Pancreas (tissue), 10 donors: ENCODE measurements at regions not wholly inside any gene's neighbourhood (a gene's known extent, or its start where the extent isn't known, plus 50 kb on each side); places are given as distances from the start of the nearest gene placed in this dataset.

Experiments
- ATAC-seq, 4 donors: fragments of 200-7000 bp; cut with Tn5 transposase; one replicate each; pipeline versions ENCODE4 v1.8.0 to v1.9.1; 2020; ENCODE audit warnings: mild to moderate bottlenecking in 4 of 4, moderate library complexity in 4 of 4
- DNase-seq, 6 donors: peaks; one replicate each; pipeline ENCODE4 v3.0.0-alpha.2; 2020
- FAIRE-seq: peaks from 2 replicates; lab custom pipeline; 2012; peaks lifted over from hg19 to GRCh38; lab: Jason Lieb, UNC
- H3K27ac ChIP-seq, 4 donors: fragments of 200-600 bp; sonication (generic); 1 replicate in 3 of 4; 2 replicates in 1 of 4; pipeline versions ENCODE4 v1.5.0 to v1.8.0; 2020
- H3K27me3 ChIP-seq, 4 donors: fragments of 200-600 bp; one replicate each; pipeline ENCODE4 v1.8.0; 2021
- H3K36me3 ChIP-seq, 3 donors: fragments of 200-600 bp; sonication (generic) in 1 of 3; one replicate each; pipeline versions ENCODE4 v1.5.0 to v1.8.0; 2020 to 2021
- H3K4me1 ChIP-seq, 3 donors: fragments of 200-600 bp; one replicate each; pipeline ENCODE4 v1.8.0; 2021
- H3K4me3 ChIP-seq, 4 donors: fragments of 200-600 bp; sonication (generic) in 2 of 4; one replicate each; pipeline versions ENCODE4 v1.5.0 to v1.8.0; 2020 to 2021
- H3K9me3 ChIP-seq, 4 donors: fragments of 200-600 bp; one replicate each; pipeline ENCODE4 v1.8.0; 2021
- CTCF ChIP-seq, 4 donors: fragments of 200-600 bp; sonication (generic) in 3 of 4; IDR thresholded peaks; one replicate each; pipeline versions ENCODE4 v1.5.0 to v1.8.0; 2021; ENCODE audit warnings: antibody characterized with exemption in 4 of 4
- WGBS, 2 donors: extraction: QIAGEN DNeasy Blood & Tissue Kit; methylation state at CpG; one replicate each; pipeline ENCODE4 v1.1.7; 2013; 5-methylcytosine and 5-hydroxymethylcytosine counted together
- intact Hi-C, 3 donors: fragments of 100-400 bp; cut with DNase I; formaldehyde crosslinking; loops; one replicate each; pipeline versions ENCODE4 v1.11.1 to v1.14.2; 2022
- donor health status: healthy with polysubstance abuse.
- donor health status: DM: no; HTN: no; CAD: no; lungs with moderate emphysema.
- donor health status: DM: no; HTN: no; CAD: no.
- donor health status: control.
- donor health status: control.
- donor health status: Bipolar disorder and iron deficiency.
- donor health status: DM: yes; HTN: yes; CAD: no.
- donor health status: DM: no; HTN: no; CAD: no.
- donor health status: DM: no; HTN: no; CAD: no.
- donor health status: DM: yes; HTN: yes; CAD: no.

GRCh38 chr10:130956251-130956650 is 355.3 kb downstream of the TCERG1L start:
- TF ChIP-seq CTCF (IDR thresholded peaks at IDR 0.05) = no peak
- Histone ChIP-seq H3K9me3 (no peaks in the 10 kb centered on the region), H3K27me3 (peaks cover 0 to 11% (median 0%) of the 10 kb centered on the region in 4 donors), H3K36me3 (no peaks in the 10 kb centered on the region), H3K27ac (no peak overlapping the region), H3K4me1 (no peaks in the 10 kb centered on the region), H3K4me3 (no peak overlapping the region)
- FAIRE-seq (no peak), ATAC-seq (no peak), DNase-seq (no peak)
- WGBS, 2 donors = 65 to 74% methylated on average over 8 of the region's 8 CpGs
- intact Hi-C loops = no loop called here

GRCh38 chr10:130957423-130957822 is 354.1 kb downstream of the TCERG1L start:
- H3K27me3 ChIP-seq = peaks cover 0 to 8% (median 0%) of the 10 kb centered on the region in 4 donors
- ATAC-seq = no peak
- no peak for FAIRE-seq

GRCh38 chr10:130958003-130958402 is 353.5 kb downstream of the TCERG1L start:
- Histone ChIP-seq H3K4me1 (no peaks in the 10 kb centered on the region), H3K36me3 (no peaks in the 10 kb centered on the region), H3K27me3 (peaks cover 0 to 4% (median 0%) of the 10 kb centered on the region in 4 donors), H3K27ac (no peak overlapping the region), H3K9me3 (no peaks in the 10 kb centered on the region), H3K4me3 (no peak overlapping the region)
- 61 to 66% methylated on average over 6 of the region's 6 CpGs for WGBS, 2 donors
- DNase-seq (no peak), FAIRE-seq (no peak), ATAC-seq (no peak)
- intact Hi-C loops = no loop called here
- no peak for TF ChIP-seq CTCF (IDR thresholded peaks at IDR 0.05)

More at GRCh38 chr10:130957423-130957822, 354.1 kb downstream of the TCERG1L start:
- 65 to 82% methylated on average over 5 of the region's 5 CpGs for WGBS, 2 donors
- no peak for DNase-seq
- no peak for TF ChIP-seq CTCF (IDR thresholded peaks at IDR 0.05)
- Histone ChIP-seq H3K9me3 (no peaks in the 10 kb centered on the region), H3K36me3 (no peaks in the 10 kb centered on the region), H3K27ac (no peak overlapping the region), H3K4me1 (no peaks in the 10 kb centered on the region), H3K4me3 (no peak overlapping the region)
- intact Hi-C loops = no loop called here

GRCh38 chr10:130958981-130959751 is 352.4 kb downstream of the TCERG1L start:
- no peak for DNase-seq
- 65 to 77% methylated on average over 16 of the region's 16 CpGs for WGBS, 2 donors
- Histone ChIP-seq H3K27me3 (peaks cover 0 to 4% (median 0%) of the 10 kb centered on the region in 4 donors), H3K4me3 (no peak overlapping the region), H3K9me3 (no peaks in the 10 kb centered on the region), H3K27ac (no peak overlapping the region), H3K4me1 (no peaks in the 10 kb centered on the region), H3K36me3 (no peaks in the 10 kb centered on the region)
- FAIRE-seq = no peak
- no peak for ATAC-seq
- intact Hi-C loops = no loop called here
- TF ChIP-seq CTCF (IDR thresholded peaks at IDR 0.05) = no peak

- DNase-seq = no peak
- 61 to 65% methylated on average over 8 of the region's 8 CpGs for WGBS, 2 donors
- no peak for ATAC-seq
- Histone ChIP-seq H3K27me3 (peaks cover 0 to 4% (median 0%) of the 10 kb centered on the region in 4 donors), H3K9me3 (no peaks in the 10 kb centered on the region), H3K4me3 (no peak overlapping the region), H3K36me3 (no peaks in the 10 kb centered on the region), H3K4me1 (no peaks in the 10 kb centered on the region), H3K27ac (no peak overlapping the region)
- no peak for TF ChIP-seq CTCF (IDR thresholded peaks at IDR 0.05)
- intact Hi-C loops = no loop called here
- FAIRE-seq = no peak
Observed at GRCh38 chr10:130959752-130960195, 351.7 kb downstream of the TCERG1L start.
